Gastroesophageal sphincter (tissue), 3 donors: ENCODE measurements at regions not wholly inside any gene's neighbourhood (a gene's known extent, or its start where the extent isn't known, plus 50 kb on each side); places are given as distances from the start of the nearest gene placed in this dataset.
"Not testable (repeated sequence)": the region's sequence is repeated elsewhere in the genome, so short reads cannot be mapped to it uniquely, and the experiment has no call there.

Experiments
- EP300 ChIP-seq: sonication (generic); formaldehyde crosslinking; IDR thresholded peaks from one replicate; pipeline ENCODE4 v1.6.1; 2017; ENCODE audit warnings: antibody characterized with exemption, mild to moderate bottlenecking
- POLR2A ChIP-seq, 2 donors: fragments of 450-650 bp; IDR thresholded peaks; one replicate each; pipeline ENCODE4 v1.6.1; 2017; ENCODE audit warnings: antibody characterized with exemption in 2 of 2, mild to moderate bottlenecking in 2 of 2, moderate library complexity in 1 of 2
- POLR2AphosphoS5 ChIP-seq: sonication (generic); formaldehyde crosslinking; IDR thresholded peaks from one replicate; pipeline ENCODE4 v1.6.1; 2017; ENCODE audit warnings: antibody characterized with exemption
- TF ChIP-seq, protein P1 (sequence below), 4 experiments: fragments of 200-600 bp in 2 of 4; fragments of 450-650 bp in 2 of 4; sonication (generic) in 1 of 4; IDR thresholded peaks; one replicate each; pipeline ENCODE4 v1.5.1; 2017 to 2019; ENCODE audit warnings: antibody characterized with exemption in 4 of 4, mild to moderate bottlenecking in 2 of 4, moderate library complexity in 2 of 4

- TF ChIP-seq POLR2A (IDR thresholded peaks at IDR 0.05); EP300; POLR2AphosphoS5: not testable (repeated sequence)
- TF ChIP-seq, protein P1, sequence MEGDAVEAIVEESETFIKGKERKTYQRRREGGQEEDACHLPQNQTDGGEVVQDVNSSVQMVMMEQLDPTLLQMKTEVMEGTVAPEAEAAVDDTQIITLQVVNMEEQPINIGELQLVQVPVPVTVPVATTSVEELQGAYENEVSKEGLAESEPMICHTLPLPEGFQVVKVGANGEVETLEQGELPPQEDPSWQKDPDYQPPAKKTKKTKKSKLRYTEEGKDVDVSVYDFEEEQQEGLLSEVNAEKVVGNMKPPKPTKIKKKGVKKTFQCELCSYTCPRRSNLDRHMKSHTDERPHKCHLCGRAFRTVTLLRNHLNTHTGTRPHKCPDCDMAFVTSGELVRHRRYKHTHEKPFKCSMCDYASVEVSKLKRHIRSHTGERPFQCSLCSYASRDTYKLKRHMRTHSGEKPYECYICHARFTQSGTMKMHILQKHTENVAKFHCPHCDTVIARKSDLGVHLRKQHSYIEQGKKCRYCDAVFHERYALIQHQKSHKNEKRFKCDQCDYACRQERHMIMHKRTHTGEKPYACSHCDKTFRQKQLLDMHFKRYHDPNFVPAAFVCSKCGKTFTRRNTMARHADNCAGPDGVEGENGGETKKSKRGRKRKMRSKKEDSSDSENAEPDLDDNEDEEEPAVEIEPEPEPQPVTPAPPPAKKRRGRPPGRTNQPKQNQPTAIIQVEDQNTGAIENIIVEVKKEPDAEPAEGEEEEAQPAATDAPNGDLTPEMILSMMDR (IDR thresholded peaks at IDR 0.05) = not testable (repeated sequence)
These were observed 64.9 kb upstream of the GPR158 start for GRCh38 chr10:25109896-25110295.
